T-cell (primary cell): ENCODE measurements at regions not wholly inside any gene's neighbourhood (a gene's known extent, or its start where the extent isn't known, plus 50 kb on each side); places are given as distances from the start of the nearest gene placed in this dataset.

ENCODE experiments used
- ATAC-seq, 4 experiments: fragments of 200-7000 bp in 3 of 4; fragments of 150-1000 bp in 1 of 4; cut with Tn5 transposase; replicated peaks in 1 of 4; 1 replicate in 3 of 4; 2 replicates in 1 of 4; pipeline ENCODE4 v1.10.0; 2021; ENCODE audit warnings: moderate library complexity in 3 of 4, mild to moderate bottlenecking in 2 of 4, moderate number of reproducible peaks in 1 of 4
- CTCF ChIA-PET, 2 donors: fragments of 300-600 bp; sonication (Branson Sonifier 250); formaldehyde crosslinking; loops; one replicate each; lab custom pipeline; 2022; ENCODE audit warnings: antibody characterized with exemption in 2 of 2; lab: Charles Lee
- POLR2A ChIA-PET, 2 donors: fragments of 300-600 bp; sonication (Branson Sonifier 250); formaldehyde crosslinking; loops; one replicate each; lab custom pipeline; 2022; ENCODE audit warnings: antibody characterized with exemption in 2 of 2; lab: Charles Lee
- DNase-seq, 35 experiments: peaks; one replicate each; pipeline versions ENCODE4 v3.0.0 to v3.0.0-alpha.2; 2013 to 2023
- H3K27ac ChIP-seq: one replicate; pipeline ENCODE4 v1.5.1; 2013; ENCODE audit warnings: low read length
- H3K27me3 ChIP-seq, 2 experiments: replicated peaks in 1 of 2; 1 replicate in 1 of 2; 2 replicates in 1 of 2; pipeline versions ENCODE4 v1.6.1 to v1.7.0; 2013; ENCODE audit warnings: low read length in 1 of 2, mixed read lengths in 1 of 2; ENCODE audit not compliant: control insufficient read depth in 2 of 2, insufficient read depth in 2 of 2; ENCODE audit errors: extremely low read depth in 1 of 2
- H3K36me3 ChIP-seq, 2 donors: 1 replicate in 1 of 2; 2 replicates in 1 of 2; pipeline versions ENCODE4 v1.6.1 to v1.7.0; 2013; ENCODE audit warnings: low read length in 1 of 2; ENCODE audit not compliant: control insufficient read depth in 2 of 2, insufficient read depth in 1 of 2; ENCODE audit errors: extremely low read depth in 1 of 2
- H3K4me1 ChIP-seq, 2 experiments: 1 replicate in 1 of 2; 2 replicates in 1 of 2; pipeline versions ENCODE4 v1.6.1 to v1.7.0; 2013; ENCODE audit warnings: low read length in 2 of 2, mixed read lengths in 1 of 2; ENCODE audit not compliant: insufficient read depth in 2 of 2, control insufficient read depth in 1 of 2; ENCODE audit errors: extremely low read depth in 1 of 2
- H3K4me3 ChIP-seq, 2 donors: 1 replicate in 1 of 2; 2 replicates in 1 of 2; pipeline versions ENCODE4 v1.5.1 to v1.7.0; 2013; ENCODE audit warnings: mild to moderate bottlenecking in 2 of 2, low read length in 1 of 2, moderate library complexity in 1 of 2; ENCODE audit not compliant: control insufficient read depth in 1 of 2; ENCODE audit errors: extremely low read depth in 1 of 2
- H3K9me3 ChIP-seq: 2 replicates; pipeline ENCODE4 v1.7.0; 2013
- H3K27ac Mint-ChIP-seq, 2 donors: one replicate each; pipeline ENCODE4 v1.8.0; 2020 to 2021; ENCODE audit warnings: mild to moderate bottlenecking in 2 of 2, mixed read lengths in 2 of 2
- H3K27me3 Mint-ChIP-seq, 2 donors: one replicate each; pipeline ENCODE4 v1.8.0; 2021 to 2022; ENCODE audit warnings: mixed read lengths in 2 of 2
- H3K36me3 Mint-ChIP-seq: one replicate; pipeline ENCODE4 v1.8.0; 2021; ENCODE audit warnings: mixed read lengths
- H3K4me1 Mint-ChIP-seq, 3 donors: one replicate each; pipeline ENCODE4 v1.8.0; 2020 to 2022; ENCODE audit warnings: mixed read lengths in 3 of 3, mild to moderate bottlenecking in 1 of 3
- H3K4me3 Mint-ChIP-seq, 3 donors: one replicate each; pipeline ENCODE4 v1.8.0; 2020 to 2022; ENCODE audit warnings: mild to moderate bottlenecking in 3 of 3, mixed read lengths in 3 of 3, moderate library complexity in 3 of 3
- H3K9me3 Mint-ChIP-seq, 3 donors: one replicate each; pipeline ENCODE4 v1.8.0; 2020 to 2022; ENCODE audit warnings: mixed read lengths in 3 of 3
- WGBS: methylation state at CpG from one replicate; pipeline ENCODE4 v1.1.5; 2013; ENCODE audit warnings: missing lambda C conversion rate; ENCODE audit not compliant: insufficient coverage; 5-methylcytosine and 5-hydroxymethylcytosine counted together

- Mint-ChIP-seq H3K4me1 (no peaks in the 10 kb centered on the region), H3K27ac (no peak overlapping the region), H3K9me3 (peaks cover 0 to 3% (median 0%) of the 10 kb centered on the region in 3 donors), H3K4me3 (no peak overlapping the region), H3K36me3 (no peaks in the 10 kb centered on the region), H3K27me3 (peaks cover 7 to 28% of the 10 kb centered on the region in 2 donors)
- no peak for DNase-seq
- H3K4me1 ChIP-seq, result no peaks in the 10 kb centered on the region
- no peaks in the 10 kb centered on the region for H3K36me3 ChIP-seq
- H3K9me3 ChIP-seq, result no peaks in the 10 kb centered on the region
- H3K27ac ChIP-seq, result no peak overlapping the region
- ATAC-seq, result no peak
- H3K27me3 ChIP-seq, result peaks cover 0 to 10% of the 10 kb centered on the region in 2 experiments
- CTCF ChIA-PET, result no interaction called here
- WGBS, result 94% methylated on average over 2 of the region's 4 CpGs
- POLR2A ChIA-PET, result no interaction called here
- no peak overlapping the region for H3K4me3 ChIP-seq
These were observed 110.1 kb upstream of the RAB18 start for GRCh38 chr10:27393961-27394360.

GRCh38 chr10:27392606-27393005 is 111.5 kb upstream of the RAB18 start:
- peaks cover 0 to 12% of the 10 kb centered on the region in 2 experiments for H3K27me3 ChIP-seq
- CTCF ChIA-PET, result no interaction called here
- no peaks in the 10 kb centered on the region for H3K36me3 ChIP-seq
- no peak overlapping the region for H3K27ac Mint-ChIP-seq
- DNase-seq, result no peak
- no peak overlapping the region for H3K4me3 ChIP-seq
- no peaks in the 10 kb centered on the region for H3K36me3 Mint-ChIP-seq
- ATAC-seq, result no peak
- no peak overlapping the region for H3K4me3 Mint-ChIP-seq
- H3K9me3 Mint-ChIP-seq, result peaks cover 0 to 3% (median 0%) of the 10 kb centered on the region in 3 donors
- H3K4me1 Mint-ChIP-seq, result no peaks in the 10 kb centered on the region
- no peaks in the 10 kb centered on the region for H3K4me1 ChIP-seq
- H3K27ac ChIP-seq, result no peak overlapping the region
- H3K27me3 Mint-ChIP-seq, result peaks cover 7 to 26% of the 10 kb centered on the region in 2 donors
- no CpG with 5 or more reads among the region's 2 CpGs for WGBS
- POLR2A ChIA-PET, result interaction anchor here in 1 of 2 donors (0.6 kb wide), 1 partner anchor 810 kb away, joined by 3 read pairs; no protein-coding TSS in a partner anchor
- no peaks in the 10 kb centered on the region for H3K9me3 ChIP-seq

- Histone ChIP-seq H3K36me3 (no peaks in the 10 kb centered on the region), H3K27ac (no peak overlapping the region), H3K4me3 (no peak overlapping the region), H3K27me3 (peaks cover 0 to 12% of the 10 kb centered on the region in 2 experiments), H3K9me3 (no peaks in the 10 kb centered on the region), H3K4me1 (no peaks in the 10 kb centered on the region)
- ATAC-seq (no peak), DNase-seq (no peak)
- H3K9me3 Mint-ChIP-seq, result peaks cover 0 to 3% (median 0%) of the 10 kb centered on the region in 3 donors
- H3K36me3 Mint-ChIP-seq, result no peaks in the 10 kb centered on the region
- H3K27me3 Mint-ChIP-seq, result peaks cover 7 to 26% of the 10 kb centered on the region in 2 donors
- POLR2A ChIA-PET, result no interaction called here
- WGBS, result no CpG with 5 or more reads among the region's 2 CpGs
- CTCF ChIA-PET, result no interaction called here
- no peak overlapping the region for H3K27ac Mint-ChIP-seq
- no peak overlapping the region for H3K4me3 Mint-ChIP-seq
- H3K4me1 Mint-ChIP-seq, result no peaks in the 10 kb centered on the region
These were observed 112.2 kb upstream of the RAB18 start for GRCh38 chr10:27391916-27392315.

GRCh38 chr10:27391325-27391724 is 112.8 kb upstream of the RAB18 start:
- ATAC-seq (no peak), DNase-seq (no peak)
- Mint-ChIP-seq H3K9me3 (peaks cover 0 to 3% (median 0%) of the 10 kb centered on the region in 3 donors), H3K4me1 (no peaks in the 10 kb centered on the region), H3K27me3 (peaks cover 8 to 26% of the 10 kb centered on the region in 2 donors), H3K4me3 (no peak overlapping the region), H3K27ac (no peak overlapping the region), H3K36me3 (no peaks in the 10 kb centered on the region)
- H3K27me3 ChIP-seq, result peaks cover 0 to 12% of the 10 kb centered on the region in 2 experiments
- WGBS, result no CpG with 5 or more reads among the region's 1 CpG
- H3K36me3 ChIP-seq, result no peaks in the 10 kb centered on the region
- H3K4me3 ChIP-seq, result no peak overlapping the region
- ChIA-PET POLR2A (no interaction called here), CTCF (no interaction called here)
- no peaks in the 10 kb centered on the region for H3K4me1 ChIP-seq
- H3K9me3 ChIP-seq, result no peaks in the 10 kb centered on the region
- no peak overlapping the region for H3K27ac ChIP-seq

- CTCF ChIA-PET, result no interaction called here
- H3K27me3 ChIP-seq, result peaks cover 0 to 13% of the 10 kb centered on the region in 2 experiments
- no peaks in the 10 kb centered on the region for H3K4me1 Mint-ChIP-seq
- H3K27me3 Mint-ChIP-seq, result peaks cover 13 to 26% of the 10 kb centered on the region in 2 donors
- no peak overlapping the region for H3K27ac ChIP-seq
- no peaks in the 10 kb centered on the region for H3K4me1 ChIP-seq
- DNase-seq (no peak), ATAC-seq (no peak)
- H3K4me3 ChIP-seq, result no peak overlapping the region
- peaks cover 0 to 3% (median 0%) of the 10 kb centered on the region in 3 donors for H3K9me3 Mint-ChIP-seq
- WGBS, result 80% methylated on average over 1 of the region's 1 CpG
- no peak overlapping the region for H3K4me3 Mint-ChIP-seq
- H3K9me3 ChIP-seq, result no peaks in the 10 kb centered on the region
- H3K27ac Mint-ChIP-seq, result no peak overlapping the region
- H3K36me3 ChIP-seq, result no peaks in the 10 kb centered on the region
- POLR2A ChIA-PET, result no interaction called here
- no peaks in the 10 kb centered on the region for H3K36me3 Mint-ChIP-seq
These were observed 113.4 kb upstream of the RAB18 start for GRCh38 chr10:27390681-27391080.

GRCh38 chr10:27388761-27389399 is 115.2 kb upstream of the RAB18 start:
- H3K27me3 ChIP-seq, result peaks cover 0 to 14% of the 10 kb centered on the region in 2 experiments
- ATAC-seq, result no peak
- H3K27ac ChIP-seq, result no peak overlapping the region
- no peaks in the 10 kb centered on the region for H3K36me3 Mint-ChIP-seq
- peaks cover 23 to 24% of the 10 kb centered on the region in 2 donors for H3K27me3 Mint-ChIP-seq
- 63% methylated on average over 3 of the region's 4 CpGs for WGBS
- peaks cover 0 to 3% (median 0%) of the 10 kb centered on the region in 3 donors for H3K9me3 Mint-ChIP-seq
- H3K9me3 ChIP-seq, result no peaks in the 10 kb centered on the region
- CTCF ChIA-PET, result interaction anchor here in 1 of 2 donors (0.5 kb wide), 1 partner anchor 1517 kb away, joined by 3 read pairs; no protein-coding TSS in a partner anchor
- H3K4me3 ChIP-seq, result no peak overlapping the region
- H3K4me1 ChIP-seq, result no peaks in the 10 kb centered on the region
- H3K36me3 ChIP-seq, result no peaks in the 10 kb centered on the region
- H3K27ac Mint-ChIP-seq, result no peak overlapping the region
- POLR2A ChIA-PET, result no interaction called here
- H3K4me3 Mint-ChIP-seq, result no peak overlapping the region
- no peaks in the 10 kb centered on the region for H3K4me1 Mint-ChIP-seq
- no peak for DNase-seq
